K562 (cell line): ENCODE measurements at regions not wholly inside any gene's neighbourhood (a gene's known extent, or its start where the extent isn't known, plus 50 kb on each side); places are given as distances from the start of the nearest gene placed in this dataset.

Experiments used
- ATAC-seq: fragments of 200-7000 bp; cut with Tn5 transposase; 3 replicates; pipeline ENCODE4 v1.9.1; 2020; ENCODE audit warnings: moderate library complexity
- BruUV-seq: library from RNA; stranded (reverse); fragments of 400-500 nt; replicated peaks from 2 replicates; lab custom pipeline; 2021; lab: Mats Ljungman, UMichigan
- CTCF ChIA-PET: fragments of 300-600 bp; formaldehyde crosslinking; extraction: SDS; loops from one replicate; lab custom pipeline; 2021; ENCODE audit warnings: low intra/inter-chr PET ratio; lab: Yijun Ruan, JAX
- POLR2A ChIA-PET: fragments of 300-600, 350-650 bp; sonication (Branson Sonifier 250); formaldehyde crosslinking; extraction: SDS; loops from one replicate; lab custom pipeline; 2021; ENCODE audit warnings: antibody characterized with exemption, inconsistent platforms; lab: Yijun Ruan, JAX
- DNase-seq, 4 experiments: peaks; one replicate each; pipeline versions ENCODE4 v3.0.0 to v3.0.0-alpha.2; 2011 to 2018; ENCODE audit warnings: low spot score in 3 of 4, mixed read lengths in 3 of 4; ENCODE audit errors: extremely low read depth in 1 of 4
- FAIRE-seq: peaks from 2 replicates; lab custom pipeline; 2011; peaks lifted over from hg19 to GRCh38; lab: Jason Lieb, UNC
- H2AFZ ChIP-seq: 2 replicates; pipeline ENCODE4 v1.6.0; 2011; ENCODE audit warnings: low read depth, low read length, control low read depth, inconsistent platforms
- H3K27ac ChIP-seq: fragments of 200-600 bp; 3 replicates; pipeline ENCODE4 v1.8.0; 2011; ENCODE audit warnings: low read depth, mild to moderate bottlenecking, control low read depth, inconsistent platforms, low read length, moderate library complexity, mixed read lengths; ENCODE audit errors: extremely low read depth
- H3K27me3 ChIP-seq, 2 experiments: fragments of 300-600 bp in 1 of 2; 2 replicates in 1 of 2; 3 replicates in 1 of 2; pipeline versions ENCODE4 v1.6.0 to v1.8.0; 2011; ENCODE audit warnings: inconsistent platforms in 2 of 2, low read length in 2 of 2, mild to moderate bottlenecking in 1 of 2, mixed read lengths in 1 of 2, moderate library complexity in 1 of 2; ENCODE audit not compliant: control insufficient read depth in 2 of 2, insufficient read depth in 2 of 2
- H3K36me3 ChIP-seq: fragments of 300-600 bp; 3 replicates; pipeline ENCODE4 v1.8.0; 2011; ENCODE audit warnings: mild to moderate bottlenecking, low read length, inconsistent platforms; ENCODE audit not compliant: control insufficient read depth, insufficient read depth
- H3K4me1 ChIP-seq, 2 experiments: fragments of 200-600 bp in 1 of 2; replicated peaks in 1 of 2; 2 replicates in 1 of 2; 3 replicates in 1 of 2; pipeline versions ENCODE4 v1.5.1 to v1.8.0; 2011; ENCODE audit warnings: inconsistent platforms in 2 of 2, low read length in 2 of 2, mild to moderate bottlenecking in 1 of 2, mixed read lengths in 1 of 2, moderate library complexity in 1 of 2; ENCODE audit not compliant: control insufficient read depth in 2 of 2, insufficient read depth in 2 of 2
- H3K4me2 ChIP-seq: 2 replicates; pipeline ENCODE4 v1.6.1; 2011; ENCODE audit warnings: low read length, control low read depth, inconsistent platforms, mixed read lengths; ENCODE audit not compliant: insufficient read depth
- H3K4me3 ChIP-seq: fragments of 200-600 bp; sonication (generic), shearing (Covaris generic); 2 replicates; pipeline ENCODE4 v1.5.1; 2016; ENCODE audit warnings: control low read depth, inconsistent platforms
- H3K79me2 ChIP-seq: fragments of 200-600 bp; 3 replicates; pipeline ENCODE4 v1.8.0; 2011; ENCODE audit warnings: low read length, inconsistent platforms; ENCODE audit not compliant: control insufficient read depth, insufficient read depth
- H3K9ac ChIP-seq, 2 experiments: 2 replicates each; pipeline versions ENCODE4 v1.6.0 to v1.6.1; 2011; ENCODE audit warnings: low read depth in 2 of 2, low read length in 2 of 2, control low read depth in 1 of 2, inconsistent platforms in 1 of 2, mild to moderate bottlenecking in 1 of 2, mixed read lengths in 1 of 2; ENCODE audit not compliant: insufficient read depth in 1 of 2
- H3K9me1 ChIP-seq: one replicate; pipeline ENCODE4 v1.6.0; 2011; ENCODE audit warnings: inconsistent platforms, mild to moderate bottlenecking, low read length, moderate library complexity; ENCODE audit not compliant: control insufficient read depth, insufficient read depth
- H3K9me3 ChIP-seq: replicated peaks from 2 replicates; pipeline ENCODE4 v1.5.1; 2011; ENCODE audit warnings: low read depth, low read length, inconsistent platforms; ENCODE audit not compliant: control insufficient read depth, insufficient read depth
- H4K20me1 ChIP-seq: replicated peaks from 2 replicates; pipeline ENCODE4 v1.6.1; 2011; ENCODE audit warnings: low read length, inconsistent platforms, mixed read lengths; ENCODE audit not compliant: control insufficient read depth, insufficient read depth
- BRF2 ChIP-seq: IDR thresholded peaks from 3 replicates; pipeline ENCODE4 v1.6.1; 2011; ENCODE audit warnings: borderline replicate concordance, mild to moderate bottlenecking; ENCODE audit not compliant: insufficient read length, insufficient read depth
- CHAMP1 ChIP-seq: fragments of 450-650 bp; IDR thresholded peaks from 2 replicates; pipeline ENCODE4 v1.6.1; 2016; ENCODE audit warnings: mild to moderate bottlenecking
- HDAC2 ChIP-seq: fragments of 450-650 bp; IDR thresholded peaks from 2 replicates; pipeline ENCODE4 v1.6.1; 2016; ENCODE audit warnings: mild to moderate bottlenecking
- HLTF ChIP-seq: fragments of 450-650 bp; IDR thresholded peaks from 2 replicates; pipeline ENCODE4 v1.6.1; 2016
- KDM1A ChIP-seq, 2 experiments: fragments of 450-650 bp; IDR thresholded peaks; 2 replicates each; pipeline ENCODE4 v1.6.1; 2016; ENCODE audit warnings: mild to moderate bottlenecking in 2 of 2
- RBM25 ChIP-seq: fragments of 200-400 bp; formaldehyde crosslinking; IDR thresholded peaks from 2 replicates; pipeline ENCODE4 v1.6.1; 2018; ENCODE audit warnings: low read length, low read depth, moderate library complexity; ENCODE audit not compliant: severe bottlenecking
- SIN3B ChIP-seq: fragments of 450-650 bp; IDR thresholded peaks from 2 replicates; pipeline ENCODE4 v1.6.1; 2017; ENCODE audit warnings: low read depth, mild to moderate bottlenecking, moderate library complexity
- TAF9B ChIP-seq: fragments of 450-650 bp; IDR thresholded peaks from 2 replicates; pipeline ENCODE4 v1.6.1; 2018; ENCODE audit warnings: mild to moderate bottlenecking; ENCODE audit not compliant: partially characterized antibody
- ZKSCAN1 ChIP-seq: fragments of 150-350 bp; IDR thresholded peaks from 2 replicates; pipeline ENCODE4 v1.6.1; 2016; ENCODE audit warnings: low read depth, low read length
- ZNF318 ChIP-seq, 2 experiments: fragments of 450-650 bp; IDR thresholded peaks; 2 replicates each; pipeline ENCODE4 v1.6.1; 2016; ENCODE audit warnings: mild to moderate bottlenecking in 2 of 2, borderline replicate concordance in 1 of 2, low read depth in 1 of 2, moderate library complexity in 1 of 2
- ZNF75A ChIP-seq: fragments of 450-650 bp; formaldehyde crosslinking; IDR thresholded peaks from 2 replicates; pipeline ENCODE4 v1.4.0; 2020; ENCODE audit warnings: mild to moderate bottlenecking
- WGBS: fragments of 100-300 bp; shearing (Covaris generic); methylation state at CpG from one replicate; pipeline ENCODE4 v1.1.6; 2016; ENCODE audit warnings: low coverage, mixed read lengths; ENCODE audit not compliant: insufficient coverage; ENCODE audit errors: missing lambda C conversion rate; 5-methylcytosine and 5-hydroxymethylcytosine counted together
- in situ Hi-C: fragments of 300-500 bp; cut with MboI; formaldehyde crosslinking; loops from 4 replicates; pipeline ENCODE4 v1.15.0; 2018; ENCODE audit warnings: inconsistent platforms, mixed read lengths
- intact Hi-C: fragments of 100-400 bp; cut with micrococcal nuclease; formaldehyde crosslinking; loops from 2 replicates; pipeline ENCODE4 v1.14.2; 2022

- no peak overlapping the region for H3K9ac ChIP-seq
- in situ Hi-C loops (no loop called here), intact Hi-C loops (no loop called here)
- no peaks in the 10 kb centered on the region for H3K4me1 ChIP-seq
- H3K79me2 ChIP-seq: no peaks in the 10 kb centered on the region
- ATAC-seq: no peak
- no peak overlapping the region for H3K4me3 ChIP-seq
- POLR2A ChIA-PET: no interaction called here
- no peaks in the 10 kb centered on the region for H3K36me3 ChIP-seq
- H3K27ac ChIP-seq: no peak overlapping the region
- CTCF ChIA-PET: no interaction called here
- no peak for FAIRE-seq
- H3K9me3 ChIP-seq: no peaks in the 10 kb centered on the region
- H2AFZ ChIP-seq: no peak overlapping the region
- no peaks in the 10 kb centered on the region; a peak in 1 of 5 replicates for H3K27me3 ChIP-seq
- no peaks in the 10 kb centered on the region for H4K20me1 ChIP-seq
- WGBS: 0% methylated on average over 4 of the region's 4 CpGs
- no peaks in the 10 kb centered on the region for H3K9me1 ChIP-seq
- BruUV-seq: no TSS peak
- DNase-seq: no peak
- H3K4me2 ChIP-seq: no peak overlapping the region
- TF ChIP-seq SIN3B (no peak), HDAC2 (no peak), ZNF75A (CRISPR knock-in tag) (no peak), CHAMP1 (no peak), TAF9B (no peak), ZNF318 (IDR thresholded peaks at IDR 0.05; ENCODE audit: borderline replicate concordance in 1 of 2, low read depth in 1 of 2) (no peak), KDM1A (IDR thresholded peaks at IDR 0.05) (no peak), BRF2 (no peak), RBM25 (no peak), HLTF (no peak), ZKSCAN1 (no peak)
Measured at GRCh38 chr22:48180631-48181030, 1418.2 kb downstream of the TBC1D22A start.
